Gastroesophageal sphincter (tissue), 3 donors: ENCODE measurements at regions not wholly inside any gene's neighbourhood (a gene's known extent, or its start where the extent isn't known, plus 50 kb on each side); places are given as distances from the start of the nearest gene placed in this dataset.

Source experiments
- EP300 ChIP-seq: sonication (generic); formaldehyde crosslinking; IDR thresholded peaks from one replicate; pipeline ENCODE4 v1.6.1; 2017; ENCODE audit warnings: antibody characterized with exemption, mild to moderate bottlenecking
- POLR2A ChIP-seq, 2 donors: fragments of 450-650 bp; IDR thresholded peaks; one replicate each; pipeline ENCODE4 v1.6.1; 2017; ENCODE audit warnings: antibody characterized with exemption in 2 of 2, mild to moderate bottlenecking in 2 of 2, moderate library complexity in 1 of 2
- TF ChIP-seq, protein P1 (sequence below), 4 experiments: fragments of 200-600 bp in 2 of 4; fragments of 450-650 bp in 2 of 4; sonication (generic) in 1 of 4; IDR thresholded peaks; one replicate each; pipeline ENCODE4 v1.5.1; 2017 to 2019; ENCODE audit warnings: antibody characterized with exemption in 4 of 4, mild to moderate bottlenecking in 2 of 4, moderate library complexity in 2 of 4

DNA sequence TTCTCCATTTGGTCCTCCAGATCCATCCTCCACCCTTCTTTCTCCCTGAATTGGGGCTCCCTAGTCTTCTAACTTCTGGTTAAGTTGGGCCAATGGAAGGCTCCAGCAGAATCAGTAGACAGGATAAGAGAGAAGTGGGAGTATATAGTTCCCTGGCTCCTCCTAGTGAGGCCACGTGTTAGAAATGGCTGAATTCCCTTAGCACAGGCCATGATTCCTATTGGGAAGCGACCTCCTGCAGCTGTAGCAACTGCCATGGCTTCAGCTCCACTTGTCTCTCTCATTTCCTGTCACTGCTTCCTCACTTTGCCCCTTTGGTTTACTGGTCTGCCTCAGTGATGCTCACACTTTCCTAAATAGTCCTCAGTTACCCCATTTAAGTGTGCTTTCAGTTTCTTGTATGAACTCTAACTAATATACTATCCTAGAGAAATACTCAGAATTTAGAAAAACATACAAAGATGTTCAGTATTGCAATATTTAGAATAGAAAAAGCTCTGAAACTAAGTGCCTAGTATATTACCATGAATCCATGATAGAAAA, 104.8 kb upstream of the SMARCA2 start:
- TF ChIP-seq POLR2A (IDR thresholded peaks at IDR 0.05) = no peak
- TF ChIP-seq, protein P1, sequence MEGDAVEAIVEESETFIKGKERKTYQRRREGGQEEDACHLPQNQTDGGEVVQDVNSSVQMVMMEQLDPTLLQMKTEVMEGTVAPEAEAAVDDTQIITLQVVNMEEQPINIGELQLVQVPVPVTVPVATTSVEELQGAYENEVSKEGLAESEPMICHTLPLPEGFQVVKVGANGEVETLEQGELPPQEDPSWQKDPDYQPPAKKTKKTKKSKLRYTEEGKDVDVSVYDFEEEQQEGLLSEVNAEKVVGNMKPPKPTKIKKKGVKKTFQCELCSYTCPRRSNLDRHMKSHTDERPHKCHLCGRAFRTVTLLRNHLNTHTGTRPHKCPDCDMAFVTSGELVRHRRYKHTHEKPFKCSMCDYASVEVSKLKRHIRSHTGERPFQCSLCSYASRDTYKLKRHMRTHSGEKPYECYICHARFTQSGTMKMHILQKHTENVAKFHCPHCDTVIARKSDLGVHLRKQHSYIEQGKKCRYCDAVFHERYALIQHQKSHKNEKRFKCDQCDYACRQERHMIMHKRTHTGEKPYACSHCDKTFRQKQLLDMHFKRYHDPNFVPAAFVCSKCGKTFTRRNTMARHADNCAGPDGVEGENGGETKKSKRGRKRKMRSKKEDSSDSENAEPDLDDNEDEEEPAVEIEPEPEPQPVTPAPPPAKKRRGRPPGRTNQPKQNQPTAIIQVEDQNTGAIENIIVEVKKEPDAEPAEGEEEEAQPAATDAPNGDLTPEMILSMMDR (IDR thresholded peaks at IDR 0.05) = no peak
- TF ChIP-seq EP300 = no peak
